LoVo (cell line): ENCODE measurements at regions not wholly inside any gene's neighbourhood (a gene's known extent, or its start where the extent isn't known, plus 50 kb on each side); places are given as distances from the start of the nearest gene placed in this dataset.

Source experiments
- DNase-seq: peaks from one replicate; pipeline ENCODE4 v3.0.0-alpha.2; 2016; ENCODE audit warnings: low spot score

GRCh38 chr9:1331546-1332038 lies 281.4 kb downstream of the DMRT2 start:
- DNase-seq, result no peak

- DNase-seq, result no peak
These were observed 282.0 kb downstream of the DMRT2 start for GRCh38 chr9:1332156-1332555.

DNA sequence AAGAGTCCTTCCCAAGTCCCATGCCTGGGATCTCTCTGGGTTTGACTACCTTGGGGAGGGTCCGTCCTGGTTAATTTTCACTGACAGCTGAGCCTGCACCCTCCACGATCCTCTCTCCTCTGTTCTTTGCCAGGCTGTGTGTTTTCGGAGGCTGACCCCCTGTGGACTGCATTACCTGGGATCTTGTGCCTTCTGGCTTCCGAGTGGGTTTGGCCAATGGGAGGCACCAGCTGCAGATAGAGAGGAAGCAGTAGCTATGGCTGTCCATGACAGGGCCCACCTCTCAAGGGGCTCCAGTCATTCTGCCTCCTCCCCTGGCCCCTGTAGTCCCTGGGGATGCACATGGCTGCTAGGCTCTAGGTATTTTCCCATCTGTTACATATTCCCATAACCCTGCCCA lies 285.0 kb downstream of the DMRT2 start:
- no peak for DNase-seq

GRCh38 chr9:1337169-1337568 lies 287.0 kb downstream of the DMRT2 start:
- DNase-seq, result no peak

GRCh38 chr9:1340390-1340789 lies 290.2 kb downstream of the DMRT2 start:
- DNase-seq, result no peak

DNA sequence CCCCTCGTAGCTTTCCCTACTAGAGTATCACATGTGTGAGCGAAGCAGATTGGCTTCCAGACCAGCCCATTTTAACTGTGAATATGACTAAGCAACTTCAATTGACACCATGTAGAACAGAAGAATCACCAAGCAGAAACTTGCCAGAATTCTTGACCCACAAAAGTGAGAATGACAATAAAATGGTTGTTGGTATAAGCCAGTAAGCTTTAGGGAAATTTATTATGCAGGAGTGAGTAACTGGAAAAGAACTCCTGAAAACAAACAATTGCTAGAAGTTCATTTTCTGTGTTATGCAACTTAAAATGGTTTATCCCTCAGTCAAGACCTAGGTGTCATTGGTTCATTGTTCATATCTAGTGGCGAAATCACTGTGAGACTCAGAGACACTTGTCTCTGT lies 303.1 kb downstream of the DMRT2 start:
- no peak for DNase-seq

DNA sequence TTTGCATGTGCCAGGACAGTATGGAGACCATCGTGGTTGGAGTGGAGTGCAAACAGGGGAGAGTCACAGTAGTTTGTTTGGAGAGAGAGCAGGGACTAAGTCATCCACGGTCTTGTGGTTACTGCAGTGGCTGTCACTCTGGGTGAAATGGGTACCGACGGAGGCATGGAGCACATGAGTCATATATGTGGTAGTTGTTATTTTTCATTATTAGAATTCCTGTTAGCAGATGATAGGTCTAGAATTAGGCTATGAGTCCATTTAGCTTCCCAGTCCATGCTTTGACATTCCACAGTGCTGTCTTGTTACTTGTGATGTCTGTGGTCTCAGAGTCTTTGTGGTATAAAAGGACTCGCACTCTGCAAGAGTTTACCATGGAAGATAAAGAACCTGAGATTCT lies 303.9 kb downstream of the DMRT2 start:
- DNase-seq, result no peak

DNA sequence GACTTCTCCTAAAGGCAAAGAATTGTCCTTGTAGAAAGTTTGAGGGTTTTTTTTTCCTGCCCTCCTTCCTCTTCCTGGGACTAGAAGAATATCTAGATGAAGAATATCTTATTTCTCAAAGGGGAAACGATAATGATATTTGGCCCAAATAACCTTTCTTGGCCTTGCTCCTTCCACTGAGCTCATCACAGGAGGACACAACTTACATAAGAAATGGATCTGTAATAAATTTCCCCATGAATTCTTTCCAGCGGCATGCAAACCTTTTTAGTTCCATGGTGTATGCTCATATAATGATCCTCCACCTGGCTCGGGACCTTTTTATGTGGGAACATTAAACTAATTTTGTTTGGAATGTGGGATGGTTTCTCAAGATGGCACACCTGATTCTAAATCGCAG lies 304.4 kb downstream of the DMRT2 start:
- no peak for DNase-seq

DNA sequence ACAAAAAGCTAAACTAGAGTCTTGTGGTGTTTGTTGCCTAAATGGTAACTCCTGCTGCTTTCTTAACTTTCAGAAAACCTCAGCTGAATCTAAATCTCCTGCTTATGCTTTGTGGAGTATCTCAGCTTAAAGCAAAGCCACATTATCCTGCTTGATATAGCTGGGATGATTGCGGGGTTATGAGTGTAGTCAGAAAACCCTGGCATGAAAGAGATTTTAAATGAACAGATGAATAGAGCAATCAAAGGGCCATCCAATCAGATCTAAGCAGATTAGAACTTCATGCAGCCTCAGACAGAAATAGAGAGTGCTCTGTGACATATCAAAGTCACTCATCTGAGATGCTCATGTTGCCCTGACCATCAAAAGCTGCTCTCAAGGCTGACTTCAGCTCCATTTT lies 305.5 kb downstream of the DMRT2 start:
- no peak for DNase-seq

GRCh38 chr9:1362845-1363244 lies 312.7 kb downstream of the DMRT2 start:
- no peak for DNase-seq

GRCh38 chr9:1366276-1366675 lies 316.1 kb downstream of the DMRT2 start:
- no peak for DNase-seq

- DNase-seq, result no peak
These were observed 319.1 kb downstream of the DMRT2 start for GRCh38 chr9:1369297-1369696.

GRCh38 chr9:1373445-1373844 lies 323.3 kb downstream of the DMRT2 start:
- no peak for DNase-seq

DNA sequence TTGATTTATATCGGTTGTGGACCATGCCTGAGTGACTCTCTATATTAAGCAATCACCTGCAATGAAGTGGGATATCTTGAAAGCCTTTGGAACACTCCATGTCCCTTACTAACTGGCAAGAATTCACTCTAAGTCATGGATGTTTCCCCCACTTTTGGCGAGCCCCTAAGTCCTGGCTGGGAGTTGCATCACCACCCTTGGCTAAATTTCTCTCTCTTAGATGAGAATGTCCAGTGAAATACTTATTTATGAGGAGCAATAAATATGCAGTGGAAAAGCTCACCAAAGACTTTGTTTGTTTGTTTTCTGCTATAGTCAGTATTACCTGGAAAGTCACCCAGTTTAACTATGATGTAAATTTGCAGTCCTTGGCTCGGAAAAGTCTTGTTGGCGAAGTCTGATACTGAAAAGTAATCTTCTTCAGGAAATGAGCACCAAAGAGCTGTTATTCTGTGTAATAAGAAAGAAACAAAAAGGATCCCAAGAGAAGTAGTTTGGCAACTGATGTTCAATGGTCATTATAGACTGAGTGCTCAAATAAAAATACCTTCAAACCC lies 333.8 kb downstream of the DMRT2 start:
- no peak for DNase-seq

GRCh38 chr9:1384816-1385215 lies 334.7 kb downstream of the DMRT2 start:
- no peak for DNase-seq

DNA sequence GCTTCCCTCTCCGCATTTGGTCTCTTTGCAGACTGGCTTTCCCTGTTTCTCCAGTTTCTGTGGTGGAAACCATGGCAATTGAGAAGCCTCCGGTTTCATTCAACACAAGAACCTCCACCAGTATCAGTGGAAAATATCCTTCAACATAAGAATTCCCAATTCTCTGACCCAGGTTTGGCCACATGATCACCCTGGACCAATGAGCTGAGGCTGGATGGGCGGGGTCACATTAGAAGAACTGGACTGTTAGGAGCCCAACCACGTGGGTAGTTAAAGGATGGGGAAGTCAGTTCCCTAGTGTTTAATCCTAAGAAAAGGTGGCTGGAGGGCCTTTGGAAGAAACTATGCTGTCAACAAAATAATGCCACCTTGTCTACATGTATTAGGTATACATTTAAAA lies 336.3 kb downstream of the DMRT2 start:
- no peak for DNase-seq

GRCh38 chr9:1388216-1388615 lies 338.1 kb downstream of the DMRT2 start:
- DNase-seq, result no peak

- DNase-seq, result no peak
These were observed 350.8 kb downstream of the DMRT2 start for GRCh38 chr9:1400983-1401382.

- no peak for DNase-seq
These were observed 354.8 kb downstream of the DMRT2 start for GRCh38 chr9:1404940-1405339.

DNA sequence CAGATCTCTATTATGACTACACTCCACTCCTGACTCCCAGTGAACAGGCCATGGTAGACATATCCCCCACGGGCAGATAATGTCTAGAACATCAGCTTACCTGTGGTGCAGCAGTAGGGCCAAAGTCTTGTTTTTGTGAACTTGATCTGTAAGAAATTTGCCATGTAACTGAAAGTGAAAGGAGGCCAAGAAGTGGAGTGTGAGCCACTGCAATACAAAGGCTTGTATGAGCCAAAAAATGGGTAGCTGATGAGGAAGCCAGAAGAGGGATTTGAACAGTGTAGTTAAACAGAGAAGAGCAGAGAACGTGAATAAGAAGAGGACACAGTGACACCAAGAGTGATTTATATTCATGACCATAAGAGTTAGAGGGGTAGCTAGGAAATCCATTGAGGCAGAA lies 361.7 kb downstream of the DMRT2 start:
- no peak for DNase-seq

GRCh38 chr9:1414711-1415131 lies 364.6 kb downstream of the DMRT2 start:
- DNase-seq, result no peak

DNA sequence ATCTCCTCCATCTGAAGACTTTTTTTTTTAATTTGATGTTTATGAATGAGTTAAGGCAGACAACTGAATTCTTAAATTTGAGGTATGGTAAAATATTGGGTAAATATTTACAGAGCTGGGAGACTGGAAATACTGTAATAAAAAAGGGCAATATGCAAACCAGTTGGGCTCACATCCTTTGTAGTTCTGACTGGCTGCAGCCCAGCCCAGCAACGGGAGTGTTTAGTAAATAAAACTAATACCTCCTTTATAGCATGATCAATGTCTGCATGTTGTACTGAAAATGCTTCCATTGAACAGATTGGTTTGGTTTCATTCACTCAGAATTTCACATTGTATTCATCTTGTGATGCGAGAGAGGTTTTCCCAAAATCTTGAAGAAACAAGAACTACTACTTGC lies 365.0 kb downstream of the DMRT2 start:
- DNase-seq, result no peak

DNA sequence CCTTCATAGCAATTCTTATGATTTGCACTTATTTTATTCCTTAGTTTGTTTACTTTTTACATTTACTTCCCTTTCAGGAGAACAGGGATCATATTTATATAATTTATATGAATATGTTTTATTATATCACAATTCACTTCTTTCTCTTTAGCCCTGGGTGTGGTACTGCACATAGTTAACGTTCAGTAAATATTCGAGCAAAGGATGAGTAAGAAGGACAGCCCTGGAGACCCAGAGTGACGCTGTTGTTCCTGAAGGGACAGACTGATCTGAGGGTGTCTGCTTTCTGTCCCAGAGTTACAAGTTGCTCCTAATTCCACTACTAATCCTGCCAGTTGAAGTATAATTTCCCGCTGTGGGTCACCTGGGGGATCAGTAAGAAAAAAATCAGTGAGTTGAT lies 366.1 kb downstream of the DMRT2 start:
- DNase-seq, result no peak

DNA sequence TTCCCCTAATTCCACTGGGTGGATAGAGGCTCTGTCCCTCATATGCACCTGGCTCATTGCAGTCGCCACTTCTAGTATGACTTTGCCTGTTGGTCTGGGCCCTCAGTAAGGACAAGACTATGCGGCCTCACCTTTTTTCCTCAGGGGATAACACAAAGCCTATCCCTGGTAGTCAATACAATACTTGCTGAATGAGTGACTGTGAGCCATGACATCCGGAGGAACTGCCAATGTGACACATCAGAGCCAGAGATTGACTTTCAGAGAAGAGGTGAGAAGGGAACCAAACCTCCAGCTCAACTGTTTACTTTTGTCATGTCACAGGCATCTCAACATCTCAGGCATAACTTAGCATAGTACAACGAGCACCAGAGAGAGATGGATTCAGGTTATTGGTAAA lies 371.3 kb downstream of the DMRT2 start:
- no peak for DNase-seq

- DNase-seq, result no peak
These were observed 377.7 kb downstream of the DMRT2 start for GRCh38 chr9:1427875-1428274.
